ENCODE measurements at regions not wholly inside any gene's neighbourhood (a gene's known extent, or its start where the extent isn't known, plus 50 kb on each side); places are given as distances from the start of the nearest gene placed in this dataset.

DNA sequence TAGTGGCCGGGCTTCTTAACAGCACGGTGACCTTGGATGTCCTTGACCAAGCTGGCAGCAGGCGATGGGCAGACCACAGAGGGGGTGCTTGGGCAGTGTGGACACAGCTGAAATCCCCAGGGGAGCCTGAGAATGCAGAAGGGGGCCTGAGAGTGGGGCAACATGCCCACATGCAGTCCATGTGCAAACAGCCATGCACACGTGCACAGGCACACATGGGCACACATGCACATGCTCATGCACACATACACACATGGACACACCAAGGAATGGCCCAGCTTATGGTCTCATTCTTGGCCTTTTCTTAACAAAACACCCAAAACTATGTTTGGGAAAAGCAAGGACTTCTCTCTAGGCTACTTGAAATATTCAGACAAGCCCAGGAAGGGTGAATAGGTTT is 483.9 kb upstream of the MKI67 start:
- TF ChIP-seq, protein P1, sequence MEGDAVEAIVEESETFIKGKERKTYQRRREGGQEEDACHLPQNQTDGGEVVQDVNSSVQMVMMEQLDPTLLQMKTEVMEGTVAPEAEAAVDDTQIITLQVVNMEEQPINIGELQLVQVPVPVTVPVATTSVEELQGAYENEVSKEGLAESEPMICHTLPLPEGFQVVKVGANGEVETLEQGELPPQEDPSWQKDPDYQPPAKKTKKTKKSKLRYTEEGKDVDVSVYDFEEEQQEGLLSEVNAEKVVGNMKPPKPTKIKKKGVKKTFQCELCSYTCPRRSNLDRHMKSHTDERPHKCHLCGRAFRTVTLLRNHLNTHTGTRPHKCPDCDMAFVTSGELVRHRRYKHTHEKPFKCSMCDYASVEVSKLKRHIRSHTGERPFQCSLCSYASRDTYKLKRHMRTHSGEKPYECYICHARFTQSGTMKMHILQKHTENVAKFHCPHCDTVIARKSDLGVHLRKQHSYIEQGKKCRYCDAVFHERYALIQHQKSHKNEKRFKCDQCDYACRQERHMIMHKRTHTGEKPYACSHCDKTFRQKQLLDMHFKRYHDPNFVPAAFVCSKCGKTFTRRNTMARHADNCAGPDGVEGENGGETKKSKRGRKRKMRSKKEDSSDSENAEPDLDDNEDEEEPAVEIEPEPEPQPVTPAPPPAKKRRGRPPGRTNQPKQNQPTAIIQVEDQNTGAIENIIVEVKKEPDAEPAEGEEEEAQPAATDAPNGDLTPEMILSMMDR (IDR thresholded peaks at IDR 0.05), result no peak
- no peak for TF ChIP-seq POLR2A (IDR thresholded peaks at IDR 0.05)
